Natural killer cell (primary cell): ENCODE measurements at regions not wholly inside any gene's neighbourhood (a gene's known extent, or its start where the extent isn't known, plus 50 kb on each side); places are given as distances from the start of the nearest gene placed in this dataset.
"Not testable (repeated sequence)": the region's sequence is repeated elsewhere in the genome, so short reads cannot be mapped to it uniquely, and the experiment has no call there.

Source experiments
- ATAC-seq, 3 donors: fragments of 150-1000 bp in 2 of 3; fragments of 200-7000 bp in 1 of 3; cut with Tn5 transposase; 1 replicate in 1 of 3; 2 replicates in 2 of 3; pipeline ENCODE4 v1.10.0; 2021; ENCODE audit warnings: mild to moderate bottlenecking in 2 of 3, moderate library complexity in 2 of 3
- DNase-seq, 2 donors: peaks; one replicate each; pipeline versions ENCODE4 v3.0.0 to v3.0.0-alpha.2; 2013 to 2021; ENCODE audit warnings: mixed read lengths in 1 of 2
- H3K27ac ChIP-seq: one replicate; pipeline ENCODE4 v1.5.1; 2013; ENCODE audit warnings: mild to moderate bottlenecking, low read length
- H3K27me3 ChIP-seq: one replicate; pipeline ENCODE4 v1.6.1; 2013; ENCODE audit warnings: low read length; ENCODE audit not compliant: control insufficient read depth, insufficient read depth
- H3K36me3 ChIP-seq: one replicate; pipeline ENCODE4 v1.6.1; 2013; ENCODE audit warnings: low read length; ENCODE audit not compliant: control insufficient read depth, insufficient read depth
- H3K4me1 ChIP-seq: one replicate; pipeline ENCODE4 v1.6.1; 2013; ENCODE audit warnings: low read length; ENCODE audit not compliant: control insufficient read depth, insufficient read depth
- H3K4me3 ChIP-seq: one replicate; pipeline ENCODE4 v1.5.1; 2013; ENCODE audit warnings: low read length
- H3K9me3 ChIP-seq: one replicate; pipeline ENCODE4 v1.6.1; 2013; ENCODE audit warnings: low read length; ENCODE audit not compliant: control insufficient read depth, insufficient read depth
- H3K27ac Mint-ChIP-seq, 2 donors: one replicate each; pipeline ENCODE4 v1.8.0; 2022; ENCODE audit warnings: mild to moderate bottlenecking in 2 of 2, mixed read lengths in 2 of 2, moderate library complexity in 1 of 2
- H3K27me3 Mint-ChIP-seq, 2 donors: one replicate each; pipeline ENCODE4 v1.8.0; 2022; ENCODE audit warnings: low read depth in 2 of 2, mixed read lengths in 2 of 2
- H3K36me3 Mint-ChIP-seq: one replicate; pipeline ENCODE4 v1.8.0; 2022; ENCODE audit warnings: mixed read lengths
- H3K4me1 Mint-ChIP-seq, 2 donors: one replicate each; pipeline ENCODE4 v1.8.0; 2022; ENCODE audit warnings: mixed read lengths in 2 of 2
- H3K4me3 Mint-ChIP-seq: one replicate; pipeline ENCODE4 v1.8.0; 2022; ENCODE audit warnings: mild to moderate bottlenecking, moderate library complexity, mixed read lengths
- H3K9me3 Mint-ChIP-seq, 2 donors: one replicate each; pipeline ENCODE4 v1.8.0; 2022; ENCODE audit warnings: mixed read lengths in 2 of 2
- WGBS: methylation state at CpG from one replicate; pipeline ENCODE4 v1.1.7; 2013; ENCODE audit warnings: missing lambda C conversion rate; ENCODE audit not compliant: insufficient coverage; 5-methylcytosine and 5-hydroxymethylcytosine counted together
- intact Hi-C: fragments of 100-400 bp; cut with micrococcal nuclease; formaldehyde crosslinking; loops from one replicate; pipeline ENCODE4 v1.14.2; 2022

DNA sequence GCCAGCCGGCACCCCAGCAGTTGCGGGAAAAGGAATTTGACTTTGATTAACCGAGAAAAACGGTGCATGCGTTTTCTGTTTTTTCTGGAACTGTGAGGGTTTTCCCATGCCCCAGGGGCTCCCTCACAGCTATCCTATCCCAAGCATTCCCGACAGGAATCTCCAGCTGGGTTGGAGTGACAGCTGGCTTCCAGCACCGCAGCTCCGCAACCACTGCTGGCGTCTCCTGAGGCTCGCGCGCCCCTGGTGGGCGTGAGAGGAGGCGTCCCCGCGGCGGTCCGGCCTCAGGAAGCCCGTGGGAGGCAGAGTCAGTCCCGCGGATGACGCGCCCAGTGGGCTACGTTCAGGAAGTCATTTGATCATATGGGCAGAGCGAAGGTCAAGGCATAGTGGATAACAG is 623.2 kb downstream of the SPATA31A6 start:
- WGBS = 65% methylated on average over 10 of the region's 25 CpGs
- H3K4me3 Mint-ChIP-seq, H3K27me3 Mint-ChIP-seq: not testable (repeated sequence)

GRCh38 chr9:42821468-42821867 is 638.0 kb downstream of the SPATA31A6 start:
- H3K27me3 Mint-ChIP-seq = not testable (repeated sequence)

More for the DNA sequence above, 623.2 kb downstream of the SPATA31A6 start:
- ATAC-seq, H3K27me3 ChIP-seq, H3K4me3 ChIP-seq, H3K9me3 Mint-ChIP-seq, H3K36me3 Mint-ChIP-seq, H3K27ac ChIP-seq, DNase-seq, intact Hi-C loops, H3K9me3 ChIP-seq, H3K4me1 Mint-ChIP-seq, H3K4me1 ChIP-seq, H3K36me3 ChIP-seq, H3K27ac Mint-ChIP-seq: not testable (repeated sequence)

GRCh38 chr9:42848156-42848555 is 664.7 kb downstream of the SPATA31A6 start:
- H3K27ac Mint-ChIP-seq, H3K4me3 Mint-ChIP-seq, H3K36me3 ChIP-seq, H3K4me1 Mint-ChIP-seq, H3K27ac ChIP-seq, H3K27me3 Mint-ChIP-seq, DNase-seq, ATAC-seq, intact Hi-C loops, H3K4me3 ChIP-seq, H3K9me3 ChIP-seq, H3K36me3 Mint-ChIP-seq, H3K9me3 Mint-ChIP-seq, H3K4me1 ChIP-seq, H3K27me3 ChIP-seq: not testable (repeated sequence)
- whole genome bisulfite sequencing = no CpG with 5 or more reads among the region's 3 CpGs

More at GRCh38 chr9:42821468-42821867, 638.0 kb downstream of the SPATA31A6 start:
- H3K36me3 ChIP-seq, H3K27ac ChIP-seq, H3K9me3 Mint-ChIP-seq, H3K36me3 Mint-ChIP-seq, H3K4me3 ChIP-seq, DNase-seq, H3K4me1 Mint-ChIP-seq, H3K9me3 ChIP-seq, H3K4me3 Mint-ChIP-seq, H3K27ac Mint-ChIP-seq, ATAC-seq, H3K27me3 ChIP-seq, intact Hi-C loops, H3K4me1 ChIP-seq: not testable (repeated sequence)
- WGBS = no CpG with 5 or more reads among the region's 1 CpG

GRCh38 chr9:42850896-42851693 is 667.6 kb downstream of the SPATA31A6 start:
- H3K4me1 Mint-ChIP-seq, H3K36me3 Mint-ChIP-seq, DNase-seq, H3K9me3 Mint-ChIP-seq, H3K4me1 ChIP-seq, H3K27ac ChIP-seq, H3K4me3 ChIP-seq, H3K9me3 ChIP-seq, H3K36me3 ChIP-seq, H3K27me3 Mint-ChIP-seq, H3K27ac Mint-ChIP-seq, intact Hi-C loops, H3K27me3 ChIP-seq, ATAC-seq, H3K4me3 Mint-ChIP-seq: not testable (repeated sequence)
- 52% methylated on average over 32 of the region's 48 CpGs for WGBS

DNA sequence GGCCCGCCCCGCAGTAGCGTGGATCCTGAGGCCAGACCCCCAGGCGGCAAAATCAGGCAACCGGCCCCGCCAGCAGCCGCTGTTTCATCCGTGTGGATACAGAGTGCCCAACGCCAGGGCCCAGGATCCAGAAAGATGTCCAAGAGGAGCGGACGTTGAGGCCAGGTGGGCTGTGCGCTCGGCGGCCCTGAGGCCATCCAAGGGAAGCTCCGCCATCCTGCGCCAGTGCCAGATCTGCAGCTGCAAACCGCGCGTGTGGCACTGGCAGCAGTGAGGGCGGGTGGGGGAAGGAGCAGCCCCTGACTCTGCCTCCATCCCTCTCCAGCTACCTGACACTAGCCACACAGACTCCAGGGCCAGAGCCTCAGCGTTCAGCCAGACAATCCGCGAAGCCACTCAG is 668.2 kb downstream of the SPATA31A6 start:
- H3K27ac ChIP-seq, H3K27ac Mint-ChIP-seq, ATAC-seq, H3K9me3 Mint-ChIP-seq, H3K9me3 ChIP-seq, H3K27me3 ChIP-seq, intact Hi-C loops, H3K4me1 ChIP-seq, H3K36me3 ChIP-seq, H3K4me3 Mint-ChIP-seq, H3K4me1 Mint-ChIP-seq, H3K27me3 Mint-ChIP-seq, H3K36me3 Mint-ChIP-seq: not testable (repeated sequence)
- WGBS = 19% methylated on average over 16 of the region's 23 CpGs
- peak overlapping the region; percentile 18 for H3K4me3 ChIP-seq
- peak in 1 of 2 donors; percentile 15 for DNase-seq
